ENCODE measurements at regions not wholly inside any gene's neighbourhood (a gene's known extent, or its start where the extent isn't known, plus 50 kb on each side); places are given as distances from the start of the nearest gene placed in this dataset.

- 66 to 80% (median 75%) methylated on average over 2 of the region's 2 CpGs for WGBS, 3 donors
- H3K36me3 ChIP-seq (ENCODE audit: control insufficient read depth in 3 of 3, insufficient read depth in 2 of 3, low read depth in 1 of 3, low read length in 3 of 3) = no peaks in the 10 kb centered on the region
- no peak overlapping the region for H3K27ac ChIP-seq (ENCODE audit: low read depth in 1 of 3, low read length in 2 of 3)
- no peaks in the 10 kb centered on the region for H3K27me3 ChIP-seq (ENCODE audit: control insufficient read depth in 3 of 3, insufficient read depth in 3 of 3, low read length in 3 of 3)
- FAIRE-seq = no peak
- peaks cover 0 to 4% of the 10 kb centered on the region in 2 donors for H3K9me3 ChIP-seq (ENCODE audit: control insufficient read depth in 2 of 2, insufficient read depth in 1 of 2, low read depth in 1 of 2, low read length in 1 of 2)
- no peaks in the 10 kb centered on the region for H3K4me1 ChIP-seq (ENCODE audit: control insufficient read depth in 3 of 3, insufficient read depth in 2 of 3, low read depth in 1 of 3, low read length in 2 of 3)
- DNase-seq = no peak
- H3K4me3 ChIP-seq (ENCODE audit: low read depth in 1 of 3, low read length in 3 of 3) = no peak overlapping the region
Observed at GRCh38 chr10:9645928-9646600, 1371.6 kb upstream of the CELF2 start.

- WGBS, 3 donors = 37 to 73% (median 55%) methylated on average over 3 of the region's 3 CpGs
- H3K4me1 ChIP-seq (ENCODE audit: control insufficient read depth in 3 of 3, insufficient read depth in 2 of 3, low read depth in 1 of 3, low read length in 2 of 3) = no peaks in the 10 kb centered on the region
- H3K27me3 ChIP-seq (ENCODE audit: control insufficient read depth in 3 of 3, insufficient read depth in 3 of 3, low read length in 3 of 3) = no peaks in the 10 kb centered on the region
- FAIRE-seq (no peak), DNase-seq (peak; percentile 50 to 66)
- no peak overlapping the region for H3K4me3 ChIP-seq (ENCODE audit: low read depth in 1 of 3, low read length in 3 of 3)
- H3K9me3 ChIP-seq (ENCODE audit: control insufficient read depth in 2 of 2, insufficient read depth in 1 of 2, low read depth in 1 of 2, low read length in 1 of 2) = peaks cover 0 to 6% of the 10 kb centered on the region in 2 donors
- no peak overlapping the region for H3K27ac ChIP-seq (ENCODE audit: low read depth in 1 of 3, low read length in 2 of 3)
- no peaks in the 10 kb centered on the region for H3K36me3 ChIP-seq (ENCODE audit: control insufficient read depth in 3 of 3, insufficient read depth in 2 of 3, low read depth in 1 of 3, low read length in 3 of 3)
Observed at GRCh38 chr10:9654261-9654660, 1363.4 kb upstream of the CELF2 start.

GRCh38 chr10:9656386-9656785, 1361.3 kb upstream of the CELF2 start:
- Histone ChIP-seq H3K27me3 (ENCODE audit: control insufficient read depth in 3 of 3, insufficient read depth in 3 of 3, low read length in 3 of 3) (no peaks in the 10 kb centered on the region), H3K4me3 (ENCODE audit: low read depth in 1 of 3, low read length in 3 of 3) (no peak overlapping the region), H3K36me3 (ENCODE audit: control insufficient read depth in 3 of 3, insufficient read depth in 2 of 3, low read depth in 1 of 3, low read length in 3 of 3) (no peaks in the 10 kb centered on the region), H3K4me1 (ENCODE audit: control insufficient read depth in 3 of 3, insufficient read depth in 2 of 3, low read depth in 1 of 3, low read length in 2 of 3) (no peaks in the 10 kb centered on the region), H3K9me3 (ENCODE audit: control insufficient read depth in 2 of 2, insufficient read depth in 1 of 2, low read depth in 1 of 2, low read length in 1 of 2) (peaks cover 0 to 6% of the 10 kb centered on the region in 2 donors), H3K27ac (ENCODE audit: low read depth in 1 of 3, low read length in 2 of 3) (no peak overlapping the region)
- FAIRE-seq (no peak), DNase-seq (no peak)

GRCh38 chr10:9656996-9657395, 1360.7 kb upstream of the CELF2 start:
- H3K27ac ChIP-seq (ENCODE audit: low read depth in 1 of 3, low read length in 2 of 3) = no peak overlapping the region
- no peaks in the 10 kb centered on the region for H3K27me3 ChIP-seq (ENCODE audit: control insufficient read depth in 3 of 3, insufficient read depth in 3 of 3, low read length in 3 of 3)
- DNase-seq (no peak), FAIRE-seq (no peak)
- H3K36me3 ChIP-seq (ENCODE audit: control insufficient read depth in 3 of 3, insufficient read depth in 2 of 3, low read depth in 1 of 3, low read length in 3 of 3) = no peaks in the 10 kb centered on the region
- H3K4me1 ChIP-seq (ENCODE audit: control insufficient read depth in 3 of 3, insufficient read depth in 2 of 3, low read depth in 1 of 3, low read length in 2 of 3) = no peaks in the 10 kb centered on the region
- no peak overlapping the region for H3K4me3 ChIP-seq (ENCODE audit: low read depth in 1 of 3, low read length in 3 of 3)
- H3K9me3 ChIP-seq (ENCODE audit: control insufficient read depth in 2 of 2, insufficient read depth in 1 of 2, low read depth in 1 of 2, low read length in 1 of 2) = peaks cover 0 to 6% of the 10 kb centered on the region in 2 donors
- WGBS, 3 donors = 22 to 72% (median 56%) methylated on average over 1 of the region's 1 CpG

- DNase-seq = no peak
- FAIRE-seq = no peak
- 50 to 65% (median 59%) methylated on average over 2 of the region's 2 CpGs for WGBS, 3 donors
Observed at GRCh38 chr10:9657530-9657929, 1360.1 kb upstream of the CELF2 start.

GRCh38 chr10:9668411-9668810, 1349.3 kb upstream of the CELF2 start:
- DNase-seq (no peak), FAIRE-seq (no peak)
- Histone ChIP-seq H3K4me3 (ENCODE audit: low read depth in 1 of 3, low read length in 3 of 3) (no peak overlapping the region), H3K4me1 (ENCODE audit: control insufficient read depth in 3 of 3, insufficient read depth in 2 of 3, low read depth in 1 of 3, low read length in 2 of 3) (no peaks in the 10 kb centered on the region), H3K27me3 (ENCODE audit: control insufficient read depth in 3 of 3, insufficient read depth in 3 of 3, low read length in 3 of 3) (no peaks in the 10 kb centered on the region), H3K36me3 (ENCODE audit: control insufficient read depth in 3 of 3, insufficient read depth in 2 of 3, low read depth in 1 of 3, low read length in 3 of 3) (no peaks in the 10 kb centered on the region), H3K9me3 (ENCODE audit: control insufficient read depth in 2 of 2, insufficient read depth in 1 of 2, low read depth in 1 of 2, low read length in 1 of 2) (no peaks in the 10 kb centered on the region), H3K27ac (ENCODE audit: low read depth in 1 of 3, low read length in 2 of 3) (no peak overlapping the region)
- WGBS, 3 donors = 68 to 89% (median 69%) methylated on average over 3 of the region's 3 CpGs

More at GRCh38 chr10:9657530-9657929, 1360.1 kb upstream of the CELF2 start:
- Histone ChIP-seq H3K27me3 (ENCODE audit: control insufficient read depth in 3 of 3, insufficient read depth in 3 of 3, low read length in 3 of 3) (no peaks in the 10 kb centered on the region), H3K36me3 (ENCODE audit: control insufficient read depth in 3 of 3, insufficient read depth in 2 of 3, low read depth in 1 of 3, low read length in 3 of 3) (no peaks in the 10 kb centered on the region), H3K4me3 (ENCODE audit: low read depth in 1 of 3, low read length in 3 of 3) (no peak overlapping the region), H3K27ac (ENCODE audit: low read depth in 1 of 3, low read length in 2 of 3) (no peak overlapping the region), H3K9me3 (ENCODE audit: control insufficient read depth in 2 of 2, insufficient read depth in 1 of 2, low read depth in 1 of 2, low read length in 1 of 2) (peaks cover 0 to 6% of the 10 kb centered on the region in 2 donors), H3K4me1 (ENCODE audit: control insufficient read depth in 3 of 3, insufficient read depth in 2 of 3, low read depth in 1 of 3, low read length in 2 of 3) (no peaks in the 10 kb centered on the region)

GRCh38 chr10:9670911-9671310, 1346.8 kb upstream of the CELF2 start:
- H3K4me1 ChIP-seq (ENCODE audit: control insufficient read depth in 3 of 3, insufficient read depth in 2 of 3, low read depth in 1 of 3, low read length in 2 of 3) = no peaks in the 10 kb centered on the region
- H3K9me3 ChIP-seq (ENCODE audit: control insufficient read depth in 2 of 2, insufficient read depth in 1 of 2, low read depth in 1 of 2, low read length in 1 of 2) = no peaks in the 10 kb centered on the region
- no peak for DNase-seq
- H3K4me3 ChIP-seq (ENCODE audit: low read depth in 1 of 3, low read length in 3 of 3) = no peak overlapping the region
- no peaks in the 10 kb centered on the region for H3K36me3 ChIP-seq (ENCODE audit: control insufficient read depth in 3 of 3, insufficient read depth in 2 of 3, low read depth in 1 of 3, low read length in 3 of 3)
- no peaks in the 10 kb centered on the region for H3K27me3 ChIP-seq (ENCODE audit: control insufficient read depth in 3 of 3, insufficient read depth in 3 of 3, low read length in 3 of 3)
- WGBS, 3 donors = 86 to 91% (median 87%) methylated on average over 3 of the region's 3 CpGs
- FAIRE-seq = no peak
- H3K27ac ChIP-seq (ENCODE audit: low read depth in 1 of 3, low read length in 2 of 3) = no peak overlapping the region

GRCh38 chr10:9681655-9682054, 1336.0 kb upstream of the CELF2 start:
- peaks cover 0 to 5% of the 10 kb centered on the region in 2 donors for H3K9me3 ChIP-seq (ENCODE audit: control insufficient read depth in 2 of 2, insufficient read depth in 1 of 2, low read depth in 1 of 2, low read length in 1 of 2)
- FAIRE-seq (no peak), DNase-seq (no peak)
- H3K4me1 ChIP-seq (ENCODE audit: control insufficient read depth in 3 of 3, insufficient read depth in 2 of 3, low read depth in 1 of 3, low read length in 2 of 3) = no peaks in the 10 kb centered on the region
- H3K36me3 ChIP-seq (ENCODE audit: control insufficient read depth in 3 of 3, insufficient read depth in 2 of 3, low read depth in 1 of 3, low read length in 3 of 3) = no peaks in the 10 kb centered on the region
- H3K27ac ChIP-seq (ENCODE audit: low read depth in 1 of 3, low read length in 2 of 3) = no peak overlapping the region
- no peaks in the 10 kb centered on the region for H3K27me3 ChIP-seq (ENCODE audit: control insufficient read depth in 3 of 3, insufficient read depth in 3 of 3, low read length in 3 of 3)
- WGBS, 3 donors = 82 to 84% (median 84%) methylated on average over 2 of the region's 2 CpGs
- no peak overlapping the region for H3K4me3 ChIP-seq (ENCODE audit: low read depth in 1 of 3, low read length in 3 of 3)

- Histone ChIP-seq H3K4me1 (ENCODE audit: control insufficient read depth in 3 of 3, insufficient read depth in 2 of 3, low read depth in 1 of 3, low read length in 2 of 3) (no peaks in the 10 kb centered on the region), H3K4me3 (ENCODE audit: low read depth in 1 of 3, low read length in 3 of 3) (no peak overlapping the region), H3K27me3 (ENCODE audit: control insufficient read depth in 3 of 3, insufficient read depth in 3 of 3, low read length in 3 of 3) (no peaks in the 10 kb centered on the region), H3K9me3 (ENCODE audit: control insufficient read depth in 2 of 2, insufficient read depth in 1 of 2, low read depth in 1 of 2, low read length in 1 of 2) (peaks cover 0 to 5% of the 10 kb centered on the region in 2 donors), H3K27ac (ENCODE audit: low read depth in 1 of 3, low read length in 2 of 3) (no peak overlapping the region), H3K36me3 (ENCODE audit: control insufficient read depth in 3 of 3, insufficient read depth in 2 of 3, low read depth in 1 of 3, low read length in 3 of 3) (no peaks in the 10 kb centered on the region)
- FAIRE-seq (no peak), DNase-seq (no peak)
- 17 to 30% (median 24%) methylated on average over 1 of the region's 1 CpG for WGBS, 3 donors
Observed at GRCh38 chr10:9682802-9683201, 1334.9 kb upstream of the CELF2 start.

All from small intestine (tissue), 7 donors.